Naive thymus-derived CD8-positive, alpha-beta T cell (primary cell): ENCODE measurements at regions not wholly inside any gene's neighbourhood (a gene's known extent, or its start where the extent isn't known, plus 50 kb on each side); places are given as distances from the start of the nearest gene placed in this dataset.
"Not testable (repeated sequence)": the region's sequence is repeated elsewhere in the genome, so short reads cannot be mapped to it uniquely, and the experiment has no call there.

Experiments
- ATAC-seq, 2 donors: fragments of 150-1000 bp; cut with Tn5 transposase in 1 of 2; sonication (Bioruptor Pico), chemical (Tn5 transposase) in 1 of 2; 1 replicate in 1 of 2; 2 replicates in 1 of 2; pipeline ENCODE4 v1.10.0; 2021; ENCODE audit warnings: mild to moderate bottlenecking in 2 of 2, moderate library complexity in 2 of 2
- POLR2A ChIA-PET: fragments of 350-600 bp; sonication (Branson Sonifier 250); formaldehyde crosslinking; loops from one replicate; lab custom pipeline; 2021; ENCODE audit warnings: antibody characterized with exemption; lab: Charles Lee
- DNase-seq, 10 donors: peaks; one replicate each; pipeline versions ENCODE4 v3.0.0 to v3.0.0-alpha.2; 2020 to 2022
- H3K27ac Mint-ChIP-seq, 10 donors: one replicate each; pipeline ENCODE4 v1.8.0; 2020 to 2022; ENCODE audit warnings: mild to moderate bottlenecking in 10 of 10, mixed read lengths in 10 of 10, moderate library complexity in 4 of 10, inconsistent platforms in 1 of 10
- H3K27me3 Mint-ChIP-seq, 5 donors: one replicate each; pipeline ENCODE4 v1.8.0; 2021 to 2022; ENCODE audit warnings: mixed read lengths in 5 of 5
- H3K36me3 Mint-ChIP-seq, 3 donors: one replicate each; pipeline ENCODE4 v1.8.0; 2020 to 2022; ENCODE audit warnings: mixed read lengths in 3 of 3, mild to moderate bottlenecking in 2 of 3, inconsistent platforms in 1 of 3
- H3K4me1 Mint-ChIP-seq, 4 donors: one replicate each; pipeline ENCODE4 v1.8.0; 2021 to 2022; ENCODE audit warnings: mixed read lengths in 4 of 4
- H3K4me3 Mint-ChIP-seq, 10 donors: one replicate each; pipeline ENCODE4 v1.8.0; 2020 to 2022; ENCODE audit warnings: mild to moderate bottlenecking in 10 of 10, mixed read lengths in 10 of 10, moderate library complexity in 6 of 10, inconsistent platforms in 1 of 10
- H3K9me3 Mint-ChIP-seq, 9 donors: one replicate each; pipeline ENCODE4 v1.8.0; 2020 to 2022; ENCODE audit warnings: mixed read lengths in 9 of 9, mild to moderate bottlenecking in 3 of 9, inconsistent platforms in 1 of 9, moderate library complexity in 1 of 9

DNA sequence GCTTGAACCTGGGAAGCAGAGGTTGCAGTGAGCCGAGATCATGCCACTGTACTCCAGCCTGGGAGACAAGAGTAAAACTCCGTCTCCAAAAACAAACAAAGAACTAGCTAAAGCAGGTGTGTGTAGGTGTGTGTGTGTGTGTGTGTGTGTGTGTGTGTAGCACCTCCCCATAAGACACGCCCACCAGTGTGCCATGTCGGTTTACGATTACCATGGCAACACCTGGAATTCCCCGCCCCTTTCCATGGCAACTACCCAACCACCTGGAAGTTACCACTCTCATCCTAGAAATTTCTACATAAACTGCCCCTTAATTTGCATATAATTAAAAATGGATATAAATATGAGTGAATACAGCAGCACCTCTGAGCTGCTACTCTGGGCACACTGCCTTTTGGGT, 80.9 kb upstream of the ADGRE5 start:
- POLR2A ChIA-PET = interaction anchor here (0.7 kb wide), 1 partner anchor 161 kb away, joined by 3 read pairs; no protein-coding TSS in a partner anchor
- H3K4me3 Mint-ChIP-seq = no peak overlapping the region
- no peaks in the 10 kb centered on the region for H3K4me1 Mint-ChIP-seq
- peaks cover 0 to 2% (median 0%) of the 10 kb centered on the region in 5 donors for H3K27me3 Mint-ChIP-seq
- no peak overlapping the region for H3K27ac Mint-ChIP-seq
- H3K9me3 Mint-ChIP-seq = no peaks in the 10 kb centered on the region
- H3K36me3 Mint-ChIP-seq = no peaks in the 10 kb centered on the region
- no peak for ATAC-seq
- no peak for DNase-seq

DNA sequence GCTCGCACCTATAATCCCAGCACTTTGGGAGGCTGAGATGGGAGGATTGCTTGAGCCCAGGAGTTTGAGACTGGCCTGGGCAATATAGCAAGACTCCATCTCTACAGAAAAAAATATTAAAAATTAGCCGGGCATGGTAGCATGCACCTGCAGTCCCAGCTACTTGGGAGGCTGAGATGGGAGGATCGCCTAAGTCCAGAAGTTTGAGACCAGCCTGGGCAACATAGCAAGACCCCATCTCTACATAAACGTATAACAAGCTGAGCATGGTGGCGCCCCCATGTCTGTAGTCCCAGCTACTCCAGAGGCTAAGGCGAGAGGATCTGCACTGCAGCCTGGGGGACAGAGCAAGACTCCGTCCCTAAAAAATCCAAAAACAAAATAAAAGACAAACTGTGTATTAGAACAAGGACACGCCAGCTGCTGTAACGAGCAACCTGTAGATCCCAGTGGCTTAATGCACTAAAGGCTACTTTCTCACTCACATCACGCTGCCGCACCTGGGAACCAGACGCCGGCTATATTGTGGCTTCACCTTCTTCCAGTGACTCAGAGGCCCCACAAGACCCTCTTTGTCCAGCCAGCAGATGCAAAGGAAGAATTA, 81.9 kb upstream of the ADGRE5 start:
- H3K4me1 Mint-ChIP-seq, H3K9me3 Mint-ChIP-seq, H3K4me3 Mint-ChIP-seq, ATAC-seq, H3K27ac Mint-ChIP-seq, H3K36me3 Mint-ChIP-seq, DNase-seq, H3K27me3 Mint-ChIP-seq: not testable (repeated sequence)
- POLR2A ChIA-PET = interaction anchor here (0.7 kb wide), 1 partner anchor 25 kb away, joined by 3 read pairs; no protein-coding TSS in a partner anchor

DNA sequence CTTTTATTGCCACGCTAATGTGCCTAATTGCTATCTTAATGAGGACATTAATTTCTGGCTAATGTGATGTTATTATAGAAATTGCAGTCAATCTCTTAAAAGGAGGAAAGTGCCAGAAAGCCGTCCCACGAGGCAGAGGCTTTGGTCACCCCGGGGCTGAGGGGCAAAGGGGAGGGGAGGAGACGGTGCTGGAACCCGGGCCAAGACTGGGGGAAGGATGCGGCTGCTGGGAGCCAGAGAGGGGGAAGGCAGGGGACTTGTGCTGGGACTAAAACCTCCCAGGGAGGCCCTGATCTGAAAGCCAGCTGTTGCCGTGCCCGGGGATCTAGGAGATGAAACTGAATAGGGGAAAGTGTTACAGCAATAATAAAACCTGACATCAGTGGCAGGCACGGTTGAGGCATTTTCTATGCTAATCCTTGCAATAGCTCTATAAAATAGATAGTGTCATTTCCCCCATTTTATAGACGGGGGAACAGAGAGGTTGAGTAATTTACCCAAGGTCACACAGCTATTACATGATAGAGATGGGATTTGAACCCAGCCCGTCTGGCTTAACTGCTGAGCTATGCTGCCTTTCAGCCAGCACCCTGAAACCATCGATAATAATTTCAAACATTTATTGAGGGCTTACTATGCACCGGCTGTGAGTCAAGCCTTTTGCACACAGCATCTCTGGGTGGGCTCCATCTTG, 83.2 kb upstream of the ADGRE5 start:
- H3K36me3 Mint-ChIP-seq, H3K4me3 Mint-ChIP-seq, H3K4me1 Mint-ChIP-seq, POLR2A ChIA-PET, DNase-seq, ATAC-seq, H3K27ac Mint-ChIP-seq, H3K9me3 Mint-ChIP-seq, H3K27me3 Mint-ChIP-seq: not testable (repeated sequence)

GRCh38 chr19:14294974-14295373, 86.3 kb upstream of the ADGRE5 start:
- peak; percentile 28 to 67 for ATAC-seq
- H3K27ac Mint-ChIP-seq = peak overlapping the region in 1 of 10 donors; percentile 37
- H3K9me3 Mint-ChIP-seq, H3K36me3 Mint-ChIP-seq, POLR2A ChIA-PET: not testable (repeated sequence)
- DNase-seq = peak in 2 of 10 donors; percentile 19 to 22
- H3K27me3 Mint-ChIP-seq = peaks cover 0 to 10% (median 2%) of the 10 kb centered on the region in 5 donors
- H3K4me3 Mint-ChIP-seq = peak overlapping the region in 2 of 10 donors; percentile 14 to 29
- H3K4me1 Mint-ChIP-seq = peaks cover 2 to 13% (median 8%) of the 10 kb centered on the region in 4 donors

DNA sequence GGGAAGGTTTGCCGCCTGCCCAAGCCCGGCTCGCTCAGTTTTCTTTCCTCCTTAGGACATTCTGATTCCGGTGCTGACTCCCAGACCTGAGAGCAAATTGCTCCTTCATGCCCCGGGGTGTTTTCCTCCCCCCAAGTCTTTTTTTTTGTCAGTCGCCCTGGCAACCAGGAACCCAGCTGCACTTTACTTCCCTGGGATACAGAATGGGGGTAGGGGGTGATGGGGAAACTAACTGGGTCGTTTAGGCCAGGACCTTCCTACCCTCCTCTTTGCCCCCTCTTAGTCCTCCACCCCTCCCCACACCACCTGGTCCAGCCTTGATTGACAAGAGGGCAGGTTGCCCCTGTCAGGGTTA, 87.5 kb upstream of the ADGRE5 start:
- H3K27ac Mint-ChIP-seq, H3K36me3 Mint-ChIP-seq, POLR2A ChIA-PET, H3K9me3 Mint-ChIP-seq, DNase-seq, ATAC-seq: not testable (repeated sequence)
- Mint-ChIP-seq H3K4me1 (peaks cover 4 to 15% (median 9%) of the 10 kb centered on the region in 4 donors), H3K4me3 (peak overlapping the region; percentile 38 to 76 (median 64)), H3K27me3 (peaks cover 0 to 10% (median 2%) of the 10 kb centered on the region in 5 donors)

DNA sequence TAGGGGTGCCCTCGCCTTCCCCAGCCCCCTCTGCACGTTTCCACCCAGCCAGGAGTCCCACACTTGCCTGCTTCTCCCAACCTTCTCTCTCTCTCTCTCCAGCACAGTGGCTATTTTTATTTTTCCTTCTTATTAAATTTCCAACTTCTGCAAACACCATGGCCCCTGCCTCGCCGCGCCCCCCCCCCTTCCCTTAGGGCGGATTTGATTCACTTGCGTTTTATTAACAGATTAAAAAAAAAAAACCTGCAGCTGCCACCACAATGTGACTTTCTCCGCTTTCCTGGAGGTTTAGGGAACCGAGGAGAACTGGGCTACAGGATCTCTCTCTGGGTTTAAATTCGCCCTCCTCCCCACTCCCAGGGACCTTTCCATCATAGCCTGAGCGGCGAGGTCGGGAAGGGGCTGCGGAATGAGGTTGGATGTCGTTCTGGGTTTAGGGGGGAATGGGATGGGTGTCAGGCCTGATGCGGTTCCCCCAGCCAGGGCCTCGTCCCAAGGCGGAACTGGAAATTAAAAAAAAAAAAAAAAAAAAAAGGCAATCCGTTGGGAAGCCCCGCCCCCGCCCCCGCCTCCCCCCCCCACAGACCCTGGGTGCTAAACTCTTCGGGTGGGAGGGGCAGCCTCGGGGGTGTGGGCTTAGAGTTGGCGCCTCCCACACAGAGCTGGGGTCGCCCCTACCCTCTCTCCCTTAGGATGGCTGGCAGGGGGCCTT, 87.3 kb upstream of the ADGRL1 start:
- H3K27ac Mint-ChIP-seq, POLR2A ChIA-PET, H3K36me3 Mint-ChIP-seq, H3K9me3 Mint-ChIP-seq: not testable (repeated sequence)
- Mint-ChIP-seq H3K27me3 (peaks cover 0 to 10% (median 2%) of the 10 kb centered on the region in 5 donors), H3K4me3 (peak overlapping the region; percentile 58 to 76 (median 64)), H3K4me1 (peaks cover 8 to 20% (median 13%) of the 10 kb centered on the region in 4 donors)
- ATAC-seq = peak; percentile 24 to 30
- peak in 2 of 10 donors; percentile 12 to 61 for DNase-seq

GRCh38 chr19:14289810-14290209, 83.8 kb upstream of the ADGRL1 start:
- peaks cover 0 to 10% (median 2%) of the 10 kb centered on the region in 5 donors for H3K27me3 Mint-ChIP-seq
- not testable (repeated sequence) for H3K36me3 Mint-ChIP-seq, H3K27ac Mint-ChIP-seq, H3K9me3 Mint-ChIP-seq, DNase-seq, H3K4me3 Mint-ChIP-seq, ATAC-seq
- H3K4me1 Mint-ChIP-seq = peaks cover 8 to 22% (median 13%) of the 10 kb centered on the region in 4 donors
- POLR2A ChIA-PET = interaction anchor here (0.6 kb wide), 1 partner anchor 119 kb away, joined by 3 read pairs; no protein-coding TSS in a partner anchor

- H3K36me3 Mint-ChIP-seq, H3K27ac Mint-ChIP-seq, H3K4me3 Mint-ChIP-seq, H3K27me3 Mint-ChIP-seq, H3K9me3 Mint-ChIP-seq, ATAC-seq, DNase-seq: not testable (repeated sequence)
- POLR2A ChIA-PET = interaction anchor here (0.7 kb wide), 1 partner anchor 76 kb away, joined by 4 read pairs; no protein-coding TSS in a partner anchor
- peaks cover 8 to 14% (median 12%) of the 10 kb centered on the region in 4 donors for H3K4me1 Mint-ChIP-seq
These were observed 81.9 kb upstream of the ADGRL1 start for GRCh38 chr19:14287837-14288236.

- H3K27ac Mint-ChIP-seq, H3K4me3 Mint-ChIP-seq, H3K9me3 Mint-ChIP-seq, ATAC-seq, DNase-seq, H3K36me3 Mint-ChIP-seq, POLR2A ChIA-PET, H3K27me3 Mint-ChIP-seq: not testable (repeated sequence)
- peaks cover 8 to 12% (median 10%) of the 10 kb centered on the region in 4 donors for H3K4me1 Mint-ChIP-seq
These were observed 80.6 kb upstream of the ADGRL1 start for GRCh38 chr19:14286594-14286993.

- ATAC-seq, H3K4me3 Mint-ChIP-seq, H3K27me3 Mint-ChIP-seq, H3K36me3 Mint-ChIP-seq, H3K9me3 Mint-ChIP-seq, POLR2A ChIA-PET, H3K27ac Mint-ChIP-seq, DNase-seq: not testable (repeated sequence)
- peaks cover 8 to 12% (median 10%) of the 10 kb centered on the region in 4 donors for H3K4me1 Mint-ChIP-seq
These were observed 79.8 kb upstream of the ADGRL1 start for GRCh38 chr19:14285726-14286125.

DNA sequence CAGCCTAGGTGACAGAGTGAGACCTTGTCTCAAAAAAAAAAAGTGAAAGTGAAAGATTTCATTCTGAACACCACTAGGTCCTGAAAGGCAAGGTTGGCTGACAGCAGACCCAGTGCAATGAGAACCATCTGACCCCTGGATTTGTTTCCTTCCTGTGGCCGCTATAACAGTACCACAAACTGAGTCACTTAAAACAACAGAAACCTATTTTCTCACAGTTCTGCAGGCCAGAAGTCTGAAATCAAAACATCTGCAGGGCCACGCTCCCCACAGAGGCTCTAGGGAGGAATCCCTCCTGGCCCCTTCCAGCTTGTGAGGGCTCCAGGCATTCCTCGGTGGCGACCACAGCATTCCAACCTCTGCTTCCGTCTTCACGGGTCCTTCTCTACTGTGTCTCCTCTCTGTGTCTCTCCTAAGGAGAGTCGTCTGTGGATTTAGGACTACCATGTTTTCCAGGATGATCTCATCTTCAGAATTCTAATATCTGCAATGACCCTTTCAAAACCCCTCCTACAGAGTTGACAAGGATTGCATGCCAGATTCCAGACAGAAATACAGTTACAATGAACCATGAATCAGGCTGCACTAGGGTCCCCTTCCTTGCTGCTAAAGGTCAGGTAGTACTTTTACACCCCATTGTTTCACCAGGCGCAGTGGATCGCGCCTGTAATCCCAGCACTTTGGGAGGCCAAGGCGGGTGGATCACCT, 78.0 kb upstream of the ADGRL1 start:
- ATAC-seq, H3K36me3 Mint-ChIP-seq, POLR2A ChIA-PET, DNase-seq, H3K9me3 Mint-ChIP-seq, H3K27me3 Mint-ChIP-seq: not testable (repeated sequence)
- Mint-ChIP-seq H3K4me1 (peaks cover 8 to 12% (median 10%) of the 10 kb centered on the region in 4 donors), H3K27ac (peak overlapping the region in 3 of 10 donors; percentile 1 to 80 (median 11)), H3K4me3 (peak overlapping the region in 2 of 10 donors; percentile 5 to 38)

DNA sequence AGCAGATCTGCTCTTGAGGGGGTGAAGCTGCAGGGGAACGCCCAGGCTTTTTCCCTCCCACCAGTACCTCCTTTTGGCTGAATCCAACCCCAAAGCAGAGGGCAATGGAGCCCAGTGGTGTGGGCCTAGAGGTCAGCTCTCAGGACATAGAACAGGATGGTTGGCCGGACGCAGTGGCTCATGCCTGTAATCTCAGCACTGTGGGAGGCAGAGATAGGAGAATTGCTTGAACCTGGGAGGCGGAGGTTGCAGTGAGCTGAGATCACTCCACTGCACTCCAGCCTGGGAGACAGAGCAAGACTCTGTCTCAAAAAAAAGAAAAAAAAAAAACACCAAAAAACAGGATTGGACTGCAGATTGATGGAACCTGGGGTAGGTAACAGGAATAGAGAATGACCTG, 73.3 kb upstream of the ADGRL1 start:
- H3K36me3 Mint-ChIP-seq, ATAC-seq, H3K4me3 Mint-ChIP-seq, DNase-seq, H3K27me3 Mint-ChIP-seq, POLR2A ChIA-PET, H3K27ac Mint-ChIP-seq, H3K9me3 Mint-ChIP-seq: not testable (repeated sequence)
- peaks cover 6 to 24% (median 17%) of the 10 kb centered on the region in 4 donors for H3K4me1 Mint-ChIP-seq
